ENCODE measurements at regions not wholly inside any gene's neighbourhood (a gene's known extent, or its start where the extent isn't known, plus 50 kb on each side); places are given as distances from the start of the nearest gene placed in this dataset.

- no peak for DNase-seq (ENCODE audit: low read depth, low spot score)
- no peak overlapping the region for H3K4me3 ChIP-seq (ENCODE audit: low read length)
Observed at GRCh38 chr2:166607880-166608279, 113.8 kb upstream of the SCN7A start.

GRCh38 chr2:166593403-166593802 is 99.4 kb upstream of the SCN7A start:
- no peak for DNase-seq (ENCODE audit: low read depth, low spot score)
- no peak overlapping the region for H3K4me3 ChIP-seq (ENCODE audit: low read length)

GRCh38 chr2:166592750-166593149 is 98.7 kb upstream of the SCN7A start:
- no peak for DNase-seq (ENCODE audit: low read depth, low spot score)
- no peak overlapping the region for H3K4me3 ChIP-seq (ENCODE audit: low read length)

GRCh38 chr2:166591226-166591625 is 97.2 kb upstream of the SCN7A start:
- no peak for DNase-seq (ENCODE audit: low read depth, low spot score)
- H3K4me3 ChIP-seq (ENCODE audit: low read length): no peak overlapping the region

GRCh38 chr2:166573391-166573790 is 79.3 kb upstream of the SCN7A start:
- no peak for DNase-seq (ENCODE audit: low read depth, low spot score)
- H3K4me3 ChIP-seq (ENCODE audit: low read length): no peak overlapping the region

- DNase-seq (ENCODE audit: low read depth, low spot score): no peak
- no peak overlapping the region for H3K4me3 ChIP-seq (ENCODE audit: low read length)
Observed at GRCh38 chr2:166572937-166573336, 78.9 kb upstream of the SCN7A start.

GRCh38 chr2:166568409-166568808 is 74.4 kb upstream of the SCN7A start:
- no peak overlapping the region for H3K4me3 ChIP-seq (ENCODE audit: low read length)
- peak; percentile 12 for DNase-seq (ENCODE audit: low read depth, low spot score)

- no peak for DNase-seq (ENCODE audit: low read depth, low spot score)
- no peak overlapping the region for H3K4me3 ChIP-seq (ENCODE audit: low read length)
Observed at GRCh38 chr2:166565501-166565900, 71.5 kb upstream of the SCN7A start.

GRCh38 chr2:166563894-166564293 is 69.8 kb upstream of the SCN7A start:
- no peak for DNase-seq (ENCODE audit: low read depth, low spot score)
- no peak overlapping the region for H3K4me3 ChIP-seq (ENCODE audit: low read length)

GRCh38 chr2:166560022-166560421 is 66.0 kb upstream of the SCN7A start:
- DNase-seq (ENCODE audit: low read depth, low spot score): no peak
- H3K4me3 ChIP-seq (ENCODE audit: low read length): no peak overlapping the region

- H3K4me3 ChIP-seq (ENCODE audit: low read length): no peak overlapping the region
- no peak for DNase-seq (ENCODE audit: low read depth, low spot score)
Observed at GRCh38 chr2:166550923-166551322, 56.9 kb upstream of the SCN7A start.

- no peak overlapping the region for H3K4me3 ChIP-seq (ENCODE audit: low read length)
- DNase-seq (ENCODE audit: low read depth, low spot score): no peak
Observed at GRCh38 chr2:166545473-166545872, 51.4 kb upstream of the SCN7A start.
